DOHH2 (cell line): ENCODE measurements at regions not wholly inside any gene's neighbourhood (a gene's known extent, or its start where the extent isn't known, plus 50 kb on each side); places are given as distances from the start of the nearest gene placed in this dataset.

Experiments
- H3F3A ChIP-seq: fragments of 200-600 bp; sonication (generic), shearing (Covaris generic); 2 replicates; pipeline ENCODE4 v1.6.0; 2016; ENCODE audit warnings: antibody characterized with exemption, mild to moderate bottlenecking; ENCODE audit not compliant: control insufficient read depth, insufficient read depth
- H3K27ac ChIP-seq: fragments of 200-600 bp; sonication (generic); 2 replicates; pipeline ENCODE4 v1.5.1; 2014; ENCODE audit warnings: low read depth, mild to moderate bottlenecking, low read length, moderate library complexity
- H3K27me3 ChIP-seq: fragments of 200-600 bp; sonication (generic); 2 replicates; pipeline ENCODE4 v1.6.1; 2014; ENCODE audit warnings: mild to moderate bottlenecking, low read length, mixed read lengths; ENCODE audit not compliant: control insufficient read depth
- H3K36me3 ChIP-seq: fragments of 200-600 bp; sonication (generic); 2 replicates; pipeline ENCODE4 v1.6.1; 2014; ENCODE audit warnings: mild to moderate bottlenecking, low read length, moderate library complexity, mixed read lengths; ENCODE audit not compliant: control insufficient read depth
- H3K4me1 ChIP-seq: fragments of 200-600 bp; sonication (generic); 2 replicates; pipeline ENCODE4 v1.6.1; 2014; ENCODE audit warnings: mild to moderate bottlenecking, low read length, mixed read lengths; ENCODE audit not compliant: control insufficient read depth
- H3K4me2 ChIP-seq: fragments of 200-600 bp; sonication (generic); 2 replicates; pipeline ENCODE4 v1.6.0; 2014; ENCODE audit warnings: mild to moderate bottlenecking, low read length, moderate library complexity
- H3K4me3 ChIP-seq: fragments of 200-600 bp; sonication (generic); 2 replicates; pipeline ENCODE4 v1.5.1; 2014; ENCODE audit warnings: mild to moderate bottlenecking, low read length, mixed read lengths
- H3K79me2 ChIP-seq: fragments of 200-600 bp; sonication (generic); 2 replicates; pipeline ENCODE4 v1.6.1; 2014; ENCODE audit warnings: mild to moderate bottlenecking, low read length, mixed read lengths; ENCODE audit not compliant: control insufficient read depth
- H3K9me2 ChIP-seq: fragments of 200-600 bp; sonication (generic); replicated peaks from 2 replicates; pipeline ENCODE4 v1.6.1; 2014; ENCODE audit warnings: mild to moderate bottlenecking, low read length, mixed read lengths; ENCODE audit not compliant: control insufficient read depth
- H3K9me3 ChIP-seq: fragments of 200-600 bp; sonication (generic); 2 replicates; pipeline ENCODE4 v1.6.1; 2014; ENCODE audit warnings: antibody characterized with exemption, low read length, mixed read lengths; ENCODE audit not compliant: control insufficient read depth, insufficient read depth
- H4K20me1 ChIP-seq: fragments of 200-600 bp; sonication (generic); 2 replicates; pipeline ENCODE4 v1.6.0; 2014; ENCODE audit warnings: low read depth, mild to moderate bottlenecking, antibody characterized with exemption, low read length, moderate library complexity; ENCODE audit not compliant: control insufficient read depth, insufficient read depth
- CTCF ChIP-seq: fragments of 200-600 bp; sonication (generic); IDR thresholded peaks from one replicate; pipeline ENCODE4 v1.5.1; 2014; ENCODE audit warnings: antibody characterized with exemption, mild to moderate bottlenecking, low read depth, low read length; ENCODE audit not compliant: poor library complexity, severe bottlenecking
- EZH2phosphoT487 ChIP-seq: fragments of 200-600 bp; sonication (generic); IDR thresholded peaks from 2 replicates; pipeline ENCODE4 v1.6.1; 2017; ENCODE audit warnings: borderline replicate concordance, mild to moderate bottlenecking, antibody characterized with exemption, low read length, moderate library complexity, mixed read lengths

- no peak overlapping the region for H3K27ac ChIP-seq
- no peaks in the 10 kb centered on the region for H4K20me1 ChIP-seq
- no peaks in the 10 kb centered on the region for H3K4me1 ChIP-seq
- H3K4me2 ChIP-seq: no peak overlapping the region
- H3K79me2 ChIP-seq: no peaks in the 10 kb centered on the region
- H3K27me3 ChIP-seq: peaks cover 8% of the 10 kb centered on the region; the same call in 1 of the 2 replicates
- no peaks in the 10 kb centered on the region for H3K9me3 ChIP-seq
- no peaks in the 10 kb centered on the region for H3F3A ChIP-seq
- H3K4me3 ChIP-seq: no peak overlapping the region
- no peaks in the 10 kb centered on the region for H3K9me2 ChIP-seq
- TF ChIP-seq EZH2phosphoT487: no peak
- TF ChIP-seq CTCF: no peak
- H3K36me3 ChIP-seq: no peaks in the 10 kb centered on the region
Measured at GRCh38 chr2:119071476-119071875, 87.1 kb downstream of the C1QL2 start.

GRCh38 chr2:119069781-119070180, 88.8 kb downstream of the C1QL2 start:
- Histone ChIP-seq H3K27me3 (peaks cover 8% of the 10 kb centered on the region; the same call in 1 of the 2 replicates), H3K4me1 (no peaks in the 10 kb centered on the region), H3K36me3 (no peaks in the 10 kb centered on the region), H4K20me1 (no peaks in the 10 kb centered on the region), H3K79me2 (no peaks in the 10 kb centered on the region), H3K9me3 (no peaks in the 10 kb centered on the region), H3K27ac (no peak overlapping the region), H3K4me2 (no peak overlapping the region), H3F3A (no peaks in the 10 kb centered on the region), H3K4me3 (no peak overlapping the region), H3K9me2 (no peaks in the 10 kb centered on the region)
- TF ChIP-seq CTCF (no peak), EZH2phosphoT487 (no peak)

- Histone ChIP-seq H3K36me3 (no peaks in the 10 kb centered on the region), H3K27ac (no peak overlapping the region), H3K4me3 (no peak overlapping the region), H3K27me3 (peaks cover 8% of the 10 kb centered on the region; the same call in 1 of the 2 replicates), H3K79me2 (no peaks in the 10 kb centered on the region), H3K9me2 (no peaks in the 10 kb centered on the region), H3K9me3 (no peaks in the 10 kb centered on the region), H3F3A (no peaks in the 10 kb centered on the region), H4K20me1 (no peaks in the 10 kb centered on the region), H3K4me2 (no peak overlapping the region), H3K4me1 (no peaks in the 10 kb centered on the region)
- TF ChIP-seq EZH2phosphoT487 (no peak), CTCF (no peak)
Measured at GRCh38 chr2:119068154-119068725, 90.3 kb downstream of the C1QL2 start.
